Heart left ventricle (tissue), 13 donors: ENCODE measurements at regions not wholly inside any gene's neighbourhood (a gene's known extent, or its start where the extent isn't known, plus 50 kb on each side); places are given as distances from the start of the nearest gene placed in this dataset.

Source experiments
- CTCF ChIP-seq, 12 donors: fragments of 200-600 bp; sonication (generic) in 4 of 12; IDR thresholded peaks; one replicate each; pipeline versions ENCODE4 v1.5.0 to v1.8.0; 2018 to 2022; ENCODE audit warnings: antibody characterized with exemption in 12 of 12, mild to moderate bottlenecking in 5 of 12
- POLR2A ChIP-seq, 2 donors: fragments of 450-650 bp; IDR thresholded peaks; one replicate each; pipeline ENCODE4 v1.6.1; 2017; ENCODE audit warnings: antibody characterized with exemption in 2 of 2, mild to moderate bottlenecking in 2 of 2, moderate library complexity in 2 of 2
- donor health status: ischemic (EF 13 %, LVEDD 7.1; RV severe dilation, severe dysfunction).
- donor health status: DM: no; HTN: yes; CAD: no.
- donor health status: DM: no; HTN: no; CAD: no.
- donor health status: ischemic (EF 25% LVEDD 6.9; RV normal size, moderate dysfunction).
- donor health status: ischemic (EF 25% LVEDD 5.7; RV mildly dilated, moderate dysfunction).
- donor health status: ischemic (EF 35%, LVEDD 5.7; RV mildly dilated, moderate dysfunction).
- donor health status: nonischemic (EF 11% LVEDD 7.7; RV severe dilation, severe dysfunction).
- donor health status: DM: yes; HTN: yes; CAD: no.
- donor health status: PGD.
- donor health status: ischemic (EF 29% LVEDD 5.4; RV normal size, mild dysfunction).
- donor health status: nonischemic (EF 23%, LVEDD 6.1; RV moderate dilation, normal function).

- TF ChIP-seq POLR2A (IDR thresholded peaks at IDR 0.05), result no peak
- no peak for TF ChIP-seq CTCF (IDR thresholded peaks at IDR 0.05)
Measured at GRCh38 chr5:36436306-36436705, 134.6 kb upstream of the RANBP3L start.
